Prostate gland (tissue), 2 donors: ENCODE measurements at regions not wholly inside any gene's neighbourhood (a gene's known extent, or its start where the extent isn't known, plus 50 kb on each side); places are given as distances from the start of the nearest gene placed in this dataset.

ENCODE experiments used
- CTCF ChIP-seq, 4 experiments: fragments of 200-600 bp in 2 of 4; fragments of 450-650 bp in 2 of 4; sonication (generic) in 2 of 4; IDR thresholded peaks; 1 replicate in 3 of 4; 2 replicates in 1 of 4; pipeline ENCODE4 v1.5.1; 2016 to 2019; ENCODE audit warnings: antibody characterized with exemption in 4 of 4, mild to moderate bottlenecking in 2 of 4, moderate library complexity in 2 of 4
- POLR2A ChIP-seq: fragments of 450-650 bp; IDR thresholded peaks from one replicate; pipeline ENCODE4 v1.6.1; 2016; ENCODE audit warnings: antibody characterized with exemption, mild to moderate bottlenecking

- TF ChIP-seq POLR2A (no peak), CTCF (IDR thresholded peaks at IDR 0.05) (no peak)
Measured at GRCh38 chr6:54719131-54719530, 127.4 kb upstream of the FAM83B start.
